Muscle of back (tissue), 3 donors: ENCODE measurements at regions not wholly inside any gene's neighbourhood (a gene's known extent, or its start where the extent isn't known, plus 50 kb on each side); places are given as distances from the start of the nearest gene placed in this dataset.
A peak's percentile ranks its signal among the peaks of the same experiment; 100 is the strongest.

Source experiments
- DNase-seq, 3 donors: peaks; one replicate each; pipeline versions ENCODE4 v3.0.0 to v3.0.0-alpha.2; 2013

DNA sequence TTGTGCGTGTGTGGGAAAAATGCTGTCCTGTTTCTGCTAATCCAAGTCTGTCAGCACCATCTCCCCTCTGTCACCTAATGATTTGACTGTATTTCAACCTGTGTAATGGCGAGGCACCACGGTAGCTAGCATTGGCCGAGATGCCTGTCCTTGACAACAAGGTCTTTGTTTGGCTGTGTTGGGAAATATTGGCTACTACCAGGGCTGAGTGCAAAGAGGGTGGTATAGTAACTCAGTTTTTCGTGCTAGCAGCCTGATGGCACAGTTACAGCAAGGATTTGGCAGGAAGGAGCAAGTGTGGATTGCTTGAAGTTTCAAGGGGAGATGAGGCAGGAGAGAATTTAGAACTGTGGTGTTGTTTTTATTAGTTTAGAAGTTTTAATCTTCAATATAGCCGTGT is 440.3 kb upstream of the RGS6 start:
- no peak for DNase-seq

DNA sequence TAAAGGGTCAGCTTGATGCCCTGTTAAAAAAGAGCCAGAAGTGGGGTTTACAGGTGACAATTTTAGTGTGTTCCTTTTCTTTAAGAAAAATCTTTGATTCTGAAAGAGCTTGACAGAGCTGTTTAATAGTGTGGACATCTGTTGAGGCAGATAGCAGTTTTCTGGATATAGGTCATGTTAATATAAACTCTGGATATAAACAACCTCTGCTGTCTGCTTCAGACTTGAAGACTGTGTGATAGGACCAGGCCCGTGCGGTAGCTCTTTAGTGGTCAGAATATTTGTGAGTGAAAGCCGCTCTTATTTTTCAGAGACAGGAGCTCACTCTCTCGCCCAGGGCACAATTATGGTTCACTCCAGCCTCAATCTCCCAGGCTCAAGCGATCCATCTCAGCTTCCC is 439.9 kb upstream of the RGS6 start:
- no peak for DNase-seq

DNA sequence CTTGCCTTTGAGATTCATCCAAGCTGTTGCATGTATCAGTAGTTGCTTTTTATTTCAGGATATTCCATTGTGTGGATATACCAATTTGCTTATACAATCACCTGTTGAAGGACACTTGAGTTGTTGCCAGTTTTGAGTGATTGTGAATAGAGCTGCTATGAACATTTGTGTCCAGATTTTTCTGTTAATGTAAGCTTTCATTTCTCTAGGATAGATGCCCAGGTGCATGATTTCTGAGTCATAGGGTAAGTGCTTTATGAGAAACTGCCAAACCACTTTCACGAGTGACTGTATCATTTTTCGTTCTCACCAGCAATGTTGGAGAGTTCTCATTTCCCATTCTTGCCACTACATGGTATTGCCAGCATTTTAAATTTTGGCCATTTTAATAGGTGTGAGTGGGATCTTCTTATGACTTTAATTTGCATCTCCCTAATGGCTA is 434.6 kb upstream of the RGS6 start:
- DNase-seq = peak; percentile 25 to 71 (median 32)

DNA sequence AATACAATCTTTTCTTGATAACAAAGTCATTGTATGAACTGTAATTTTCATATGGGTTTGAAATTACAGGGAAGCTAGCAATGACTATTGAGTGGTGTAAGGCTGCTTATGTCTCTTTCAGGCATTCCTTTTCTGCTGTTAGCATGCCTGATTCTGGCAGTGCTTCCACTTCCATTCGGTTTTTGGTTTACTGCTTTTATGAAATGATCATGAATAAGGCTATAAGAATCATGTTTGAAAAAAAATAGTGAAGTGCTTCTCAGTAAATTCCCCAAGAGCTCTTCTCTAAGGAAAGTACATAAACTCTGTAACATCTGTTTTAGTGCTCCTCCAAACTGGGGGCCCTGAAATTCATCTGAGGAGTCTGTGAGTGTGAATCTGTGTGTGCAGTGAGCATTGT is 434.0 kb upstream of the RGS6 start:
- peak; percentile 54 to 87 (median 66) for DNase-seq

DNA sequence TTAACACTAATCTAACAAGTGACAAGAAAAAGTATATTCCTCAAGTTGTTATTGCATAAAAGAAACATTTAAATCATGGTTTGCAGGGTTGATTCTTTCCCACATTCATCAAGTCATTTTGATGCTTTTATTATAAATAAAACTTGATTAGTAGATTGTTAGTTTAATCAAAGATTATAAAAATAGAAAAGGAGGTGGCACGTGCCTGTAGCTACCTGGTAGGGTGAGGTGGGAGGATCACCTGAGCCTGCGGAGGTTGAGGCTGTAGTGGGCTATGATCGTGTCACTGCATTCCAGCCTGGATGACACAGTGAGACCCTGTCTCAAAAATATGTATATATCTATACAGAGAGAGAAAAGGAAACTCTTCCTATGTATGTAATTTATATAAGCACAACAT is 433.2 kb upstream of the RGS6 start:
- DNase-seq = no peak

DNA sequence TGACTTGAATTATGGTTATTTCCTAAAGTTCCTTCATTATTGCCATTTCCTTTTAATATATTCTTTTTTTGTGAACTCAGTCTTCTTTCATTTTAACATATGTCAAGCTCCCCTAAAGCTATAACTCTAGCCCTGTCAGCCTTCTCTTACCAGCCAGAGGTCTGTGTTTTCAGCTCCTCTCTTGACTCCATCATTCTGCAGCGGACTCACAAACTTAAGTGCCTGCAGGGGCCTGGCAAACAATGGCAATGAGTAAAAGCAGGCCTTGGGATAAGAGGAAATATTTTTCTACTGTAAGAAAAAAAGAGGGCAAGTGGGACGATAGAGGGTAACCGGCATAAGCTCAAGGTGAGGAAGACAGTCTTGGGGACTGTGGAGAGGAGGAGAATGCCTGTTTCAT is 424.5 kb upstream of the RGS6 start:
- no peak for DNase-seq

DNA sequence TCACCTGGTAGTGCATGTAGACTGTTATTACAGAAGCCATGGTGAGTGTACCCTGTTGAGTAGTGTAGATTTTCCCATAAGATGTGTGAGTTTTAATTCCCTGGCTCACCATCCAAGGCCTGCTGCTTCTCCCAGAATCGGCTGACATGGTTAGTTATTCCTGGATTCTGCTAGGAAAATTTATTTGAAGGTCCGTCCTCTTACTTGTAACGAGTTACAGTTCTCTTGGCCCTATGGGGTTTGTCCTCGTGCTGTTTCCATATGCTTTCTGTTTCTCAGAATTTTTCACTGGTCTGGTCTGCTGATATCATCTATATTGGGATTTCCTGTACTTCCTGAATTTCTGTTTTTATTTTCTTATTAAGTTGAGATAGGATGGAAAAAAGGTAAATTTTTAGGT is 423.3 kb upstream of the RGS6 start:
- DNase-seq = peak; percentile 27 to 72 (median 57)

DNA sequence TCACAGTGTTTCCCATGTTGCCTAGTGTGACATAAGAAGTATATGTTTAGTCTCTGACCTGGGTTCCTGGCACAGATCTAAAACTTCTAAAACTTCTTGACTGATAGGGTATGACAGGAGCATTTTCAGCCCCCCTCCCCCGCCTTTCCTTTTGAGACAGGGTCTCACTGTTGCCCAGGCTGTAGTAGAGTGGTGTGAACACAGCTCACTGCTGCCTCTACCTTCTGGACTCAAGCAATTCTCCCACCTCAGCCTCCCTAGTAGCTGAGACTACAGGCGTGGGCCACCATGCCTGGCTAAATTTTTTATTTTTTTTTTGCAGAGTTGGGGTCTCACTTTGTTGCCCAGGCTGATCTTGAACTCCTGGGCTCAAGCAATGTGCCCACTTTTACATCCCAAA is 421.1 kb upstream of the RGS6 start:
- no peak for DNase-seq

DNA sequence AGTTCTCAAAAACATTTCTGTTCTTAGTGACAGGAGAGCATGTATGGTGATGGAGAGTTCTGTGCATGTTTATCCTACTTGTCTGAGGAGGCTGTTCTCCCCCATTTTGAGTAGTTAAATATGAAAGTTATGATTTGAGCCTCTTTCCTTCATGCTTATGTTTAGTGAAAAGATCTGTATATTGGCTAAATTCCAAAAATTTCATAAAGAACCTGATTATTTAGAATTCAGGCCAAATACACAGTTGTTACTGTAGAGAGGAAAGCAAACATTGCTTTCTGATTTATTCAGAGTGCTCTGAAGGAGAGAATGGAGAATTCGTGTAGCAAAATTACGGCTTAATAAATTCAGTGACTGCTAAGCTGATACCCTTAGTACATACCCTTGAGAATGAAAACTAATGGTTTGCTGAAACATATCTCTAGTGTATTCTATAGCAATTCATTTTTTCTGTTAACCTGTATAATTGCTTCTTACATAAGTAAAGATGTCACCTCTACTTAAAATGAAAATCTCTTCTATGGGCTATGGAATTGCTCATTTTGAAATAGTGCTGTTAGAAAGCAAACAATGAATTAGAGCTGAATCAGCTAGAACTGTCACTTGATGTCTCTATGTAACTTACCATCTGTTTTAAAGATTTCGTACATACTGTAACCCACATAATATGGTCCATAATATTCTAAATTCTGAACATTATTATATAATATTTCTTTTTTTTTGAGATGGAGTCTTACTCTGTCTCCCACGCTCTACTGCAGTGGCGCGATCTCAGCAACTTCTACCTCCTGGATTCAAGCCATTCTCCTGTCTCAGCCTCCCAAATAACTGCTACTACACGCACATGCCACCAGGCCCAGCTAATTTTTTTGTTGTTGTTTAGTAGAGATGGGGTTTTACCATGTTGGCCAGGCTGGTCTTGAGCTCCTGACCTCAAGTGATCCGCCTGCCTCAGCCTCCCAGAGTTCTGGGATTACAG is 417.0 kb upstream of the RGS6 start:
- no peak for DNase-seq

DNA sequence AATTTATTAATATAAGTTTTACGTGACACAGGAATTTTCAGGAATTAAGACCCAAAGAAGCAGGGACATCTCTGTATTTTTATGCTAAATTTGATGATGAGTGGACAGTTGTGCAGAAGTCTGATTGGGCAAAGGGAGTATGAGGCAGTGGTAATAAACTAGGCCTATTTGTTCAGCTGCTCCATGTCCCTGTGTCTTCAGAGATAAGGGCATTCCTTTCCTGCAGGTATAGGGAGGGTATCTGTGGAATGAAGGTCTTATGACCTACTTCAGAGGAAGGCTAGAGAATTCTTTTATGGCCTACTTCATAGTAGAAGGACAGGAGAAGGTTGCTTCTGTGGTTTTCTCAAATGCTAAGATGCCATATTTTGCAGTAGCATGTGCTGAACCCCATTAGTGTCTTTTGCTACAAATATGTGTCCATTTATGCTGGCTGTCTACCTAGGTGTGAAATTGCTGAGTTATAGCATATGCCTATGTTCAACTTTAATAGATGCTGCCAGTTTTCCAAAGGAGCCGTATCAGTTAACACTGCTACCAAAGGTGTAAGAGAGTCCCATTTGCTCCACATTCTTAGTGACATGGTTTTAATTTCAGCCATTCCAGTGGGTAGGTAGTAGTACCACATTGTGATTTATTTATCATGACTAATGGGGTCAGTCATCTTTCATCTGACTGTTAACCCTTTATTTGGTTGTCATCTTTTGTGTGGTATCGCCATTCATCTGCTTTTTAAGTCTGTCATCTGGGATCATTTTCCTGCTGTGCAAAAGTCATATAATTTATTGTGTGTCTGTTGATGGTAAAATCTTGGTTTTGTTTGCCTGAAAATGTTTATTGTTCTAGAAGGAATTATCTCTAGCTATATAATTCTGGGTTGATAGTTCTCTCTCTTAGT is 410.7 kb upstream of the RGS6 start:
- DNase-seq = no peak

DNA sequence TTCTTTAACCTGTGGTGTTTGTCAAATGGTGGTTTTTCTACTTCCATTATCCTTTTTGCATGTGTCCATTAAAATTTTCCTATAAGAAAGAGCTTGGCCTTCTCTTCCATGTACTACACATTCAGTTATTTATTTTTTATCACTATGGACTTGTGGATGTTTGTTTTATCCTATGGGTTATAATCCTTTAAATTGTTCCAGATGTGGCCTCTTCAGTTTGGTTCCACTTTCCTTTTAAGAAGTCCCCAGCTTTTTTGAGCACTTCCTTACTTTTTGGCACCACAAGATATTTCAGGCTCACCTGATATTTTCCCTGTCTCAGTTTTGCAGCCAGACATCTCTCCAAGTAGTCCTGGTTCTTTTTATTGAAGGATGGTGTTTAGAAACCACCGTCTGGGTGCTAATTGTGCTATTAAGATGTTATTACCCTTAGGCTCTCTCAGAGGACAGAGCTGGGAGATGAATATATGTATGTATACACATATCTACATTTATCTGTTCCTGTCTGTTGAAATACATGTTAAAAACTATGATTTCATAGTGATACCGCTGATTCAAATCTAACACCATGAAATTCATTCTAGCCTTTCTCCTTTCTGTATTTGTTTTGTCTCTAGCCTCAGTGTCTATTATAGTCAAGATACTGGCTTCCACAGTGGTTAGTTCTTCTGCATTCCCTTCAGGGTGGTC is 408.5 kb upstream of the RGS6 start:
- DNase-seq = peak in 2 of 3 donors; percentile 30 to 72

DNA sequence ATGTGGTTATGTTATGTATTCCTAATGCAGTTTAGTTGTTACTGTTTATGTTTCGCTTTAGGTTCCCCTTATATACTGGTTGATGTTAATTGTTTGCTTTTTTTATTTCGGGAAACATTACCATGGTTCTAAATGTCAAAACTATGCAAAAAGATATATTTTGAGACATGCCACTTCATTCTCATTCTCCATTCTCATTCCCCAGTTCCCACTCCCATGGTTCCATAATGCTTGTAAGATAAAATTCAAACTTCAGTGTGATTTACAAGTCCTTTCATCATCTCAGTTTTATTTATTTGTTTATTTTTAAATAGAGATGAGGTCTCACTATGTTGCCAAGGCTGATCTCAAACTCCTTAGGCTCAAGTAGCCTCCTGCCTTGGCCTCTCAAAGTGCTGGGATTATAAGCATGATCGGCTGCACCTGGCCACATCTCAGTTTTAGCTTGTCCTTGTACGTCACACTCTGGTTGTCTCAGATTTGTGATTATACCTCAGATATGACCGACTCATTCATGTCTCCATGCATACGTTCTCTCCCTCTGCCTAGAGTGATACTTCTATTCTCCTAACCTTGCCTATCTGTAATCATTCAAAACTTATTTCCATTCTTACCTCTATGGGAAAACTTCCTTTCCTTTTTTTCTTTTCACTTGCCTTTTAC is 407.8 kb upstream of the RGS6 start:
- no peak for DNase-seq

DNA sequence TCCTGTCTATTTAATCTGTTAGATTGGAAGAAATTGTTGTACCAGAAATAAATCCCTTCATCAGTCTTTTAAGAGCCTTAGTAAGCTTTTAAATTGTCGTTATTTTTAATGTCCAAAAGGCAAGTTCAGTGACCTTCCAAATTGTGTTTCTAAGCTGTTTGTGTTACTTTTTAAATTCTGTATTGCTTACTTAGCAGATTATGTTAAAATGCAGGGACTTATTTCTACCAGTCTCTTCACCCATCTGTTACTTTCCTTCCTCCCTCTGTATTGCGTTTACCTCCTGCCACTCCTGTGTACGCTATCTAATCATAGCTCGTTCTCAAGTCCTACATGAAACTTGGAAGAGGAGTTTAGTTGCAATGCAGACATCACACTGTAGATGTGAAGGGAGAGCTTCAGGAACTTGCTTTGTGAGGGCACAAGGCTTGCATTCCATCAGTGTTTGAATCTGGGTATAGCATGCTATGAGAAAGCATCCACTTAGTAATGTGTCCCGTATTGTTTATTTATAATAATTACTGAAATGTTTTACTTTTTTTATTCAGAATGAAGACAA is 406.5 kb upstream of the RGS6 start:
- no peak for DNase-seq

DNA sequence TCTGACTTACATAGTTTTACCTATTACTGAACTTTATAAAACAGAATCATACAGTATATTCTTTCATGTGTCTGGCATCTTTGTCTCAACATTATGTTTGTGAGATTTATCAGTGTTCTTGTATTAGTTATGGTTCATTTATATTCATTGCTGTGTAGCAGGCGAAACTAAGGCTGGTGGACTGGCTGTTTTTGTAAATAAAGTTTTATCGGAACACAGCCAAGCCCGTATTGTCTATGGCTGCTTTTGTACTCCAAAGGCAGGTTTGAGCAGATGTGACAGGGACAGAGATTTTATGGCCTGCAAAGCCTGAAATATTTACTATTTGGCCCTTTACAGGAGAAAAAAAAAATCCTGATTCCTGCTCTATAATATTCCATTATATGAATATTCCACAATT is 405.8 kb upstream of the RGS6 start:
- no peak for DNase-seq

DNA sequence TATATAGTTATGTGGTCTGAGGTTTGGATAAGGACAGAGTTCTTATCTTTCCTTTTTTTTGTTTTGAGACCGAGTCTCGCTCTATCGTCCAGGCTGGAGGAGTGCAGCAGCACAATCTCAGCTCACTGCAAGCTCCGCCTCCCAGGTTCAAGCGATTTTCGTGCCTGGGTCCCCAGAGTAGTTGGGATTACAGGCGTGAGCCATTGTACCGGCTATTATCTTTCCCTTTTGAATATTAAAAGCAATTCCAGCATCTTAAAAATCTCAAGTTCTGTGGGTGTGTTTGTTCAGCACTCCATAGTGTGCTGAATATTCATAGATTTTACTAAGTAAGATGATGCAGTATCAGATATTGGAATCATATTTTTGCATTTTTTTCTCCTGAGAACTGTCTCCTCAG is 404.4 kb upstream of the RGS6 start:
- no peak for DNase-seq

DNA sequence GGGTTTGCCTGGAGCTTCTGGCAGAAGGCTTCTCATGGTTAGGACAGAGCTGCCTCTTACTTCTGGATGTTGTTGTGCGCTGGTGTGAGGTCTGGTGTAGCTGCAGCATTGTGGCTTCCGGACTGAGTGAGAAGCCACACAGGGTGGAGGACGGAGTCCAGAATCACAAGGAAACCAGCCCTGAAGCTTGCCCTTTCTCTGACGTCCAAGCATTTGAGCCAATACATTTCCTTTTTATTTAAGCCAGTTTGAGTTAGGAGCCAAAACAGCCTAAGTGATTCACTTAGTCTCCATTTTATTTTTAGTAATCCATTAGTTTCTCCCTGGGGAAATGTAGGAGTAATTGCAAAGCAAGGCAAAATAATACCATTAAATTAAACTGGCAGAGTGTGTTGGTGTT is 402.4 kb upstream of the RGS6 start:
- peak in 2 of 3 donors; percentile 45 to 61 for DNase-seq

DNA sequence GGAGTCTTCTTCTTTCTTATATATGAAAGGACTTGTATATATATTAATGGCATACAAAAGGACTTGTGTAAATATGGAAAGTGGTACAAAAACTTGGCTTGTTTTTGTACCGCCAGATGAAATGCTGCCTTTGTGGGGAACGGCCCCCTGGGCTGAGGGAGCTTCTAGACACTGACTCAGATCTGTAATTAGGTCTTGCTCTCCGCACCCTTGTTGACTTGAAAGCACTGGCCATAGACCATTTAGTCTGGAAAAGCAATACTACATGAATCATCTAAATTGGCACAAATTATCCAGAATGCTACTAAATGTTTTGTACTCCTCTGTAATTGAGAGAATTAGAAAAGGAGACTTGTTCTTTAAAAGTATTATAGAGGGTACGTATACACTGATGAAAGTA is 399.9 kb upstream of the RGS6 start:
- DNase-seq = no peak

DNA sequence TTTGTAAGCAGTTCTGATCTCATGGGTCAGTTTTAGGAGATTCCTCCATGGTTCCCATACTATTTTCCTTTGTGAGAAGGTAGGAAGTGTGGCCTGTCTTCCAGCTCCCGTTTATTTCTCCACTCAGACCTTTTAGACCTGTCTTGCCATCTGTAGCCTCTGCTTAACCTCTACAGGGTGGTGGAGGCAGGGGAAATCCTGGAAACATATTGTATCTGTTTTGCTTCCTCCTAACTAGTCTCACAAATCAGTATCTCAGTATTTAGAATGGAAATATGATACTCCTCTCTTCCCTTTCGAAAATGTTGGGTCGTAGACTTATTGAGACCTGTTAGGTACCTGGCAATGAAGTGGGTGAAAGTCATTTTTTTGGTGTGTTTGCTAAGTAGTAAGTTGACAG is 399.4 kb upstream of the RGS6 start:
- DNase-seq = no peak

DNA sequence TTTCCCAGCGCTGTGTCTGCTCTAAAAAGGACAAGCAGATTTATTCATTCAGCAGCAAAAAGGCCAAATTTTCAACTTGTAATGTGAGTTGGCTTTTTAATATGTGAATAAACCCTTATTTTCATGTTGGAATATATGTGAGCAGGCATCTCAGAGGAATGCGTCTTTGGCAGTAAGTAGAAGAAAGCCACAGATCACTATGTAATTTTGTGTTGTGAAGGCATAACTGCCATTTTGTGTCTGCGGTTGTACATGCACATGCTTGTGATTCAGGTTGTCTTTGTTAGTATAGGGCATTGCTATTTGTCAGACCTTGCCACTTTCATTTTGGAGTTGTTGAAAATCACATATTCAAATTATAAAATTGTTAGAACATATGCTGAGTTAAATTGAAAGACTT is 398.8 kb upstream of the RGS6 start:
- no peak for DNase-seq

DNA sequence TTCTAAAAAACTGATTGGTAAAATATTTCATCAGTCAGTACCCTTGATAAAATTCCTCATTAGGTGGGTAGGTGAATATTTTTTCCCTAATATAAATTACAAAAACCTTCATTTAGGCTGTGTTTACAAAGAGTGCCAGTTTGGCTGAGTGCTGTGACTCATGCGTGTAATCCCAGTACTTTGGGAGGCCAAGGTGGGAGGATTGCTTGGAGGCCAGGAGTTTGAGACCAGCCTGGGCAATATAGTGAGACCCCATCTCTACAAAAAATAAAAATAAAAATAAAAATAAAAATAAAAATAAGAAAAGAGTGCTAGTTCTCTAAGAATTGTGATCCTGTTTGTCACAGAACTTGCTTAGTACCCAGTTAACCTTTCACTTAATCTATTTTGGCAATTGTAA is 398.4 kb upstream of the RGS6 start:
- DNase-seq = no peak

DNA sequence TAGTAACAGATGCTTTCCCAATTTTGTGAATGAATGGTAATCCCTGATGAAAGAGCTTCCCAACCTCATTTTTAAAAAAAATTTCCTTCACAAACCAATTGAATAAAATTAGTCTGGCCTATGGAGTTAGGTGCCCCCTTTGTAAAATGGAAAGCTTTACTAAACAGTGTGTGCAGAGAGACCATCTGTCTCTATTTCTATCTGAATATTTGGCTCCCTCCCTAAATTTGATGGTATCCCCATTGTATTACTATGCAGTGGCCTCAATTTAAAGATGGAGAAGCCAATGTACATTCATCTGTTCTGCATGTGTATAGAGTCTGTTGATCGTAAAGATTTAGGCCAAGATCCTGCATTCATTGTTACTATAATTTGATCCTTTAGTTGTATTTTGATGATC is 397.7 kb upstream of the RGS6 start:
- no peak for DNase-seq
